GM19035 (cell line): ENCODE measurements at regions not wholly inside any gene's neighbourhood (a gene's known extent, or its start where the extent isn't known, plus 50 kb on each side); places are given as distances from the start of the nearest gene placed in this dataset.
"Not testable (repeated sequence)": the region's sequence is repeated elsewhere in the genome, so short reads cannot be mapped to it uniquely, and the experiment has no call there.

Experiments
- ATAC-seq: cut with Tn5 transposase; IDR thresholded peaks from one replicate; pipeline ENCODE4 v1.9.1; 2021; ENCODE audit not compliant: unreplicated experiment

DNA sequence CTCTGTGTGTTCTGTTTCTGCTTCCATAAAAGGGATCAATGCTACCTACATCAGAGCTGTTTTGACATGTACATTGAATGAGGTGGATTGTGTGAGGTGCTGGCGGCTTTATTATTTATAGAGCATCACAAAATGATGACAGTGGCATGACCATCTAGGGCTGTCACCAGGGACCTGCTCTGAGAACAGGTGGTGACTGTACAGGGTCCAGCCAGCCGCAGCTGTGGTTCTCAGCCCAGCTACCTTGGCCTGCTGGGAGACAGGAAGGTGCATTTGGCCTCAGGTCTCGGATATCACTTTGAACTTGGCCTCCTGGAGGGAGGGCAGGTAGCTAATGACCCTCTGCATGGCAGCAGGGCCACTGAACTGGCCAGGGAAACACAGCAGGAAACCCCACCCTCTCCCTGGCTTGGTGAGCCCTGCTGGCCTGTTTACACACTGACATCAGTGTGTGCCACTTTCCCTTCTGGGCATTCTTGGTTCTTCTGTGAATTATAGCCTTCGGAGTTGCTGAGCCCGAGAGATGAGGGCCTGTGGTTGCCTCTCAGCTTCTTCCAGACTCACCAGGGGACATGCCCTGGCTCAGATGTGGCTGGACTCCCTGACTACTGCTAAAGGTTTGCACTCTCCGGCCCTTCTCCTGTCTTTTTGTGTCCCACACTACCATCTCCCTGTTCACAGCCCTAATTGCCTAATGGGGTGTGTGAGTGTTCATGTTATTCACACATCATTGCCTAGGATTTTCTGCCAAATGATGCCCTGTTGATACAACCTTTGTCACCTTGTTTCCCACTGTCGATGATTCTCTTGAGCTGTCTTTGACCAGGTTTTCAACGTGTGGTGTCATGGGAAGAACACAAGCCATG is 109.2 kb upstream of the RAB12 start:
- ATAC-seq, result no peak

DNA sequence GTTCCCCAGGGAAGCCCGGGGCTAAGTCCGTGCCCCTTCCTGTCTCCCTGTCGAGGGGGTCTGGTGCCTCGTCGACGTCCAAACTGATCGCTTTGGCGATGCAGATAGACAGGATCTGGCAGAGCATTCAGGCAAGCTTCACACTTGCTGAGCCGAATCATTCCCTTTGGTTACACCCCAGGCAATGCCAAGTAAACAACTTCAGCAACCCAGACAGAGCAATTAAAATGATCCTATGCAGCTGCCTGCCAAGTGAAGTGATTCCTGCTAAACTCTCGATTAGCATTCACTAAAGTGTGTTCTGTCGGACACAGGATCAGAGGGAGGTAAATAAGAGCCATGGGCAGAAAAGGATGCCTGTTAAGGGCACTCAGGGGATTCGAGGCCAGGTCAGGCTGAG is 108.2 kb upstream of the RAB12 start:
- no peak for ATAC-seq

DNA sequence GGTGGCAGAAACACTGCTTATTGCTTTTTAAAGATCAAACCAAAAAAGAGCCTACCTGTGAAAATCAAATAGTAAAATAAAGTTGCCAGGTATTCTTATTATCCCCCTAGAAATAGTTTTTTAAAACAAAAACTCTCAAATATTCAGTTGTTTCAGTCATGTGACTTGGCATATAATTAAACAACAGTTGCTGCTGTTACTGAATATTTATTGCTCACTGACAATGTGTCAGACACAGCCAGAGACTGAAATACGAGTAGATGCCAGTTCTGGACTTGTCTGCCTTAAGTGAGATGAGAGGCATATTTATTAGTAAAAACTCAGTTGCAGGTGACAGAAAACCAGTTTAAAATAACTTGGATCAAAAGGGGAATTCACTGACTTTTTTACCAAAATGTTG is 106.0 kb upstream of the RAB12 start:
- no peak for ATAC-seq

DNA sequence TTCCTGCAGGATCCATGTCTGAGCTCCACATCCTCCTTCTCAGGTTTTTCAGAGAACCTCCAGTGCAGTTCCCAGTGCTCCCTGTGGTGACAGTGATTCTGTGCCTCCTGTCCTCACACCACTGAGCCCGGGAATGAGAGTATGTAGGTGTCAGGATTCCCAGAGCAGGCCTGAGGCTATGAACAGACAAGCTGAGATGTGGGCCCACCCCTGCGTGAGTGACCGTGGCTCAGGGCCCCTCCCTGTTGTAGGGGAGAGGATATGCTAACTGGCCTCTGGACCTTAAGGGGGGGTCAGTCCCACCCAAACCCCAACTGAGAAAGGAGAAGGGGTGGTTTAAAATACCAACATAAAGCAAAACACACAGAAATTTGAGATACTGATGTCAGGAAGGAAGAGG is 104.8 kb upstream of the RAB12 start:
- ATAC-seq, result no peak

DNA sequence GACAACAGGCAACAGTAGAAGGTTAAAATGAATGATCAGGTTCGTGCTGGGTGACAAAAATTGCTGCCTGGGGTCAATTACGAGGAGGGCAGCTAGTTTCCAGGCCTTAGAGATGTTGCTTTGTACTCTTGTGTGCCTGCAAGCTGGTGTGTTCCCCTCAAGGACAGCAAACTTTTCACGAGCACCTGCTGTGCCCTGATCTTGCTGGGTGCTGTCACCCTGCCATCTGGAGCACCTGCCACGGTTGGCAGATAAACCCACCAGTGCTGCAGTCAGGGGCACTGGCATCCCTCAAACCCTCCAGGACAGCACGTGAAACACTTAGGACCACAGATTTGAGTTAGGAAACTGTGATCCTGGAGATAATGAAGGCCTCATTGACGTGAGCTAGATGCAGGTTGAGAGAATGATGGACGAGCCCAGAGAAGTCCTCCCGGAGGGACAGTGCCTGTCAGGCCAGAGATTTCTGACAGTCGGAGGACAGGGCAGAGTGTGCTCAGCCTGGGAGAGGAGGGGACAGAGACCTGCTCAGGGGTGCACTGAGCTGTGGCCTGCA is 104.3 kb upstream of the RAB12 start:
- ATAC-seq, result no peak

DNA sequence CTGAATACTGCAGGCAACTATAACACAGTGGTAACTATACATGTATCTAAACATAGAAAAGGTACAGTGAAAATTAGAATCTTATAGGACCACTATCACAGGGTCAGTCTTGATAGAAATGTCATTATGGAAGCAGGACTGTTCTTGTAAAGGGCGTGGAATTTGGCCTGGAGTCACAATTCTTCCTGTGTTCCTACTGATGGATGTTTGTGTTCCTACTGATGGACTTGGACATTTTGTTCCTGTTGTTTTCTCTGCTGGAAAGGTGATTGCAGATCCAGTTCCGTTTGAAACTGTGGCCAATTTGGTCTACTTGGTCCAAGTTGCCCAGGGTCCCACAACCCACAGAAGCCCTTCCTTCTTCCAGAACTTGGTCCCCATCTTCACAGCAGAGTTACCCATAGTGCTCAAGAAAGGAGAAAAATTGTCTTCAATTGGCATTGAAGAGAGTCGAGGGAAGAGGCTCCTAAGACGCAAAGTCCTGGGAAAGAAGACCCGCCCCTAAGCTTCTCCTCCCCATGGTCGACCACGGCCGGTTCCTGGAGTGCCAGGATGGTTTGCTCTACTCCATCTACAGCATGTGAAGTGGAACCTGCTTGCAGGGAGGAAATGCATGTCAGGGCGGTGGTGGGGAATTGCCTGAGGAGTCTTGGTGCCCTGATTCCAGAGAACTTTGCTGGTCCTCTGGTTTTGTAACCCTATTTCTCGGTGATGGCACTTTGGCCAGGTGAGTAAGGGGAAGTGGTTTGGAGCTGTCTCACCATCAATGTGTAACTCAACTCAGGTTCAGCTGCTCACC is 102.8 kb upstream of the RAB12 start:
- no peak for ATAC-seq

DNA sequence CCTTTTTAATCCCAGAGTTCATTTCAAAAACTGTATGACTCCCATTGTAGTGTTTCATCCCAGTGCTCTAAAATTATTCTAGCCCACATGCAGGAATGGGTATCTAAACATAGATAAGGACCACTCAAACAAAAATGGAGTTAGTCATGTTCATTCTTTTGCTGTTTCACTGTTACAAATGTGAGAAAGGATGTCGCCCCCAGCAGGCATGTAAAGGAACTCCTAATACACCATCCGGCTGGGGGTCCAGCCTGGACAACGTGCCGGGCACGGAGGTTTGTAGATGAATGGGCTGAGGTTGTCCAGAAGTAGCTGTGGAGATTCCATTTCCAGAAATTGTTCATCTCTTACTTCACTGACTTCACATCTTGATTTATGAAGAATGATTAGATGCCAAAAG is 101.9 kb upstream of the RAB12 start:
- ATAC-seq, result no peak

DNA sequence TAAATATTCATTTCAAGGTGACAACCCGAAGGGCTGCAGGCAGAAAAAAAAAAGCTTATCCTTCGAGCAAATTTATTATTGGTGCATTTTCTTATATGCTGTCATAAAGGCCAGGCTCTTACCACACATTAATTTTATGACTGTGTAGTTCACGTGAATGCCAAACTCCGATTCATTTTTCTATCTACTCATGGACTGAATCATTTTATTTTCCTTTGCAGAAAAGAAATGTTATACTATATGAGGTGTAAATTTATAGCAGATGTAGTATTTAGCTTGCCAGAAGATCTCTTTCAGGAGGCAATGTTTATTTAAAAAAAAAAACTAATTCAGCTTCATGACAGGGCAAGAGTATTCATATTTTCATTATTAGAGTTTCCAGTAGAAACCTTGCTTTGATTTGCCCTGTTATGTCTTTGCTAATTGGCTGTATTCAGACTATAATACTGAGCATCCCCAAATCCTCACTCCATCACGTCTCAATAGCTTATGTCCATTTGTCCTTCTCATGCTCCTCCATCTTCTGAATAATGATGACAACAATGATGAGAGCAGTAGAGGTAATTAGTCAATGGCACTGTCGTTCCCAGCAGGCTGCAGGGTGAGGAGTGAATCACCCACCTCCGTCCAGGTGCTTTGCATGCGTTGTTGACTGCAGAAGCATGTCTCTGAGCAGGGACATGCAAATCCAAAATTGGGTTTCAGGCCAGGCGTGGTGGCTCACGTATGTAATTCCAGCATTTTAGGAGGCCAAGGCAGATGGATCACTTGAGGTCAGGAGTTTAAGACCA is 101.1 kb upstream of the RAB12 start:
- no peak for ATAC-seq

DNA sequence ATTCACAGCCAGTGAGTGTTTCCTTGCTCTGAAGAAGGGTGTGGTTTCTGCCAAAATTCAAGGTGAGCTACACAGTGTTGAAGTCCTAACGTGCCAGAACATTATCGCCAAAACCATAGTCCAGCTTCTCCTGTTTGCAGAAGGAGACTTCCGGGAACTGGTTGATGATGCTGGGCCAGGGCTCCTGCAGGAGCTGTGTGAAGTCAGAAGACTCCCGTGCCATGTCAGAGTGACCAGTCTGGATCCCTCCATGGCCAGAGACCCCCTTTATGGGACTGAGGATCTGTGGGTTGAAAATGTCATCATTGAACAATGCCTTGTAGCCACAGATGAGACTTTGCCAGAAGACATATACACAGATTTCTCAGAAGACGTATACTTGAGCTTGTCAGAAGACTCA is 96.0 kb upstream of the RAB12 start:
- ATAC-seq, result no peak

DNA sequence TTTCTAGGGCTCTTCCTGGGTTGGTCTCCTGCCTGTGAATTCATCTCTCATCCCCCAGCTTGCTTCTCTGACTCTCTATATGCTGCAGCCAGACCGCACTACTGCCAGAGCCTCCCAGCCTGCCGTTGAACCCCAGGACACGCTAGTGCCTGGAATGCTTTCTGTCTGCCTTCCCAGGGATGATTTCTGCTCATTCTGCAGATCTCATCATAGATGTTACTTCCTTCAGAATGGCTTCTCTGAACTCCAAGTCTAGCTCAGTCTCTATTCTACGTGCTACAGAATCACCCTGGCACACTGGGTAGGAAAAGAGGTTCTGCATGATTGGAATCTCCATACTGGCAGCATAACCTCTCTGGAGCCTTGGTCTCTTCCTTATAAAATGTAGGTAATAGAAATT is 94.8 kb upstream of the RAB12 start:
- no peak for ATAC-seq

DNA sequence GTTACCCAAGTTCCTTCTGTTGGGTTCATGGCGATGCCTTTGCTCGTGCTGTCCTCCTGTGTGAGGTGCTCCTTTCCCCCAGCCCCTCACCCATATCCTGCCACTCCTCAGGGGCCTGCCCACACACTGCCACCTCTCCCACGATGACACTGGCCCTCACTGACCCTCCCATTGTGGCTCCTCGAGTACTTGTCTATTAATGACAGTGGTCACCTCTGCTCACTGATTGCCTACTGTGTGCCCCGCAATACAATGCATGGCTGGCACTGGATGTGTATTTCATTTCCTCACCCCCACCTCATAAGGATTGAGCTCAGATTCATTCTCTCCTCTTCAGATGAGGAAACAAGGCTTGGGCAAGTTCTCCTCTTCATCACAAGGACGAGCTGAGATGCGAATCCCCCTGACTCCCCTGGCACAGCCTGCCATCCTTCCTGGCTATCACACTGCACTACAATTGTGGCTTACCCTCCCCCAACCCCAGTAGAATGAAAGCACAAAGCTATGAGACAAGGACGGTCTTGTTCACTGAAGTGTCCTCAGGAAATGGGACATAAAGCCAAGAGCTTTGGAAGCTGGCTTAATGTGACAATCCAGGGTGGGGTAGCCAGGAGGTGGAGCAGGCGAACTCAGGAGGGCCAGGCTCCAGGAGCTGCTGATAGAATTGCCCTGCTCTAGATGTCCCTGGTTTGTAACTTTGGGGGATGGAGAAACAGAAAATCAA is 93.9 kb upstream of the RAB12 start:
- ATAC-seq, result no peak

DNA sequence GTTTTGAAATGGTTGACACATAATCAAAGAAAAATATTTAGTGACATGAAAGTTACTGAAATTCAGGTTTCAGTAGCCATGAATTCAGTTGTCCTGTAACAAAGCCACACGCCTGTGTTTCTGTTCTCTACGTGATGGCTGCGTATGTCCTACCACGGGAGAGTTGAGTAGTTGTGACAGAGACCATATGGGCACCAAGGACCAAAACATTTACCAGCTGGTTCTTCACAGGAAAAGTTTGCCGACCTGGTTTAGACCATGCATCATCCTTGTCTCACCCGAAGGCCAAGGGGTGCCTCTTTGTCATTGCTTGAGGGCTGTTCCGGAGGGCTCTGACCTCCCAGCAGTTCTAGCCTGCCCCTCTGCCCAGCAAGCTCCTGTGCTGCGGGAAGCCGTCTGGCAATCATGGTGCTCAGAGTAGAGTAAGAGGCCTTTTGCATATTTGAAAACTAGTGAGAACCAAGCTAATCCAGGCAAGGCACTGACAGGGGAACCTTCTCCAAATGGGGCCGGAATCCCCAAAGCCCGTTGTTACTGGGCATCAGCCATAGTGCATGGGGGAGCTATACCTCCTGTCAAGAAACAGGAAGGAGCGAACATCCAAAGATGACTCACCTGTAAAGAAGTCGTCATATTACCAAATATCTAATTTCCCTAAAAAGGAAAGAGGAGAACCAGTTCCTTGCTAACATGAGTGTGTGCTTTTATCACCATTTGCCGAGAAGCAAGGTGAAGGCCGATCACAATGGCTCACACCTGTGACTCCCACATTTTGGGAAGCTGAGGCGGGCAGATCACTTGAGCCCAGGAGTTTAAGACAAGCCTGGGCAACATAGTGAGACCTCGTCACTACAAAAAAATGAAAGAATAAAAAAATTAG is 92.6 kb upstream of the RAB12 start:
- no peak for ATAC-seq

DNA sequence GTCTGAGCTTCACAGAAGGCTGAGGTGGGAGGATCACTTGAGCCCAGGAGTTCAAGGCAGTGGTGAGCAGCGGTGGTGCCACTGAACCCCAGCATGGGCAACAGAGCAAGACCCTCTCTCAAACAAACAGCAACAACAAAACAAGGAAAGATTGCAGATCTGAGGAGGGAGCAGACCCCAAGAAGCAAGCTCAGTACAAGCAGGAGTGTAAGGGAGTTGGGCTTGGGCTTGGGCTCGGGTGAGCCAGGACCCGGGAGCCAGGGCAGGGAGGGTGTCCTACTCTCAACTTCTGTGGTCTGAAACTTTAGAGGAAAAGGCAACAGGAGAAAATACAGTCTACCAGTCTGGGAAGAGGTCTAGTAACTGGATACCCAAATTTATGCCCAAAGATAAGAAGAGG is 92.0 kb upstream of the RAB12 start:
- no peak for ATAC-seq

DNA sequence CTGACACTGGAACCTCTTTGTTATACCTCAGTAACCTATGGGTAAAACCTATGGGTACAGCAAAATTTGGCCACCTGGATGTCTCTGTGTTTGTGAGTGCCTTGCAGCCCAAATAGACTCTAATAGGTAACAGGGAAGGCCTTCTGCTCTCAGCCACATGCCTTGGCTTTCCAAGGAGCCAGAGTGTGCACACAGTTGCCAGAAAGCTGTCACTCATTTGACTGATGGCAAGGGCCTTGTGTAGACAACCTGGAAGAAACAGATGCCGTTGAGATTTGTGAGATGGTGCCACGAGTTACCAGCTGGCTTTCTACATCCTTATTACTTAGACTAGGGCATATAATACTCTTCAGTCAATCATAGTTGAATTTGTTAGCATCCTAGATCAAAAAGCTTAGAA is 90.1 kb upstream of the RAB12 start:
- ATAC-seq, result no peak

DNA sequence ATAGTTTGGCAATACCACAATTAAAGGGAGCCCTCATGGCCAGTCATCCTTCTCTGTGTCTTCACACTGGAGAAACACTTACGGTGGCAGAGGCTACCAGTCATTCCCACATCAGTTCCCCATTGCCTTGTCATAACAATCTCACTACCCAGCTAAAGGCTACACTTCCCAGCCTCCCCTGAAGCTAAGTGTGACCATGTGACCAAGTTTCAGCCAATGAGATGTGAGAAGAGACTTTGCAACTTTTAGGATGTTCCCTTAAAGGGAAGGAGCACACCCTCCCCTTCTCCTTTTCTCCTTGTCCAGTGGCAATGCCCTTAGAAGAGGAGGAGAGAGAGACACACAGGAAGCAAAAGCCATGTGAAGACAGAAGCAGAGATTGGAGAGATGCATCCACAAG is 89.0 kb upstream of the RAB12 start:
- no peak for ATAC-seq

DNA sequence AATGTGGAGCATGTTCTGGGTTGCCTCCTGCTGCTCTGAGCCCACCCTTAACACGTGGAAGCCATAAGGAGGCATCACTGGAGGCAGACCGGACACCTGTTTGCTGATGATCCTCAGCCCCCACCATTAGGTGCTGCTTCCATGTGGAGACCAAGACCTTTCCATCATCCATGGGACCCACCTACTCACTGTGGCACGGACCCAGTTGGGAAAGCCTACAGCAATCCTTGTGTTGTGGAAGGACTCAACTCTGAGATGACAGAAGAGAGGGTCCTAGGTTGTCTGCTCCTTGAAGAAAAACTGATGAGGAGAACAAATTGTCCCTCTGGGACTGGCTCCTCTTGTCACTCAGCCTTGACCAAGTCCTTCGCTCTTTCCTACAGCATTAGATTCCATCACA is 86.5 kb upstream of the RAB12 start:
- no peak for ATAC-seq

DNA sequence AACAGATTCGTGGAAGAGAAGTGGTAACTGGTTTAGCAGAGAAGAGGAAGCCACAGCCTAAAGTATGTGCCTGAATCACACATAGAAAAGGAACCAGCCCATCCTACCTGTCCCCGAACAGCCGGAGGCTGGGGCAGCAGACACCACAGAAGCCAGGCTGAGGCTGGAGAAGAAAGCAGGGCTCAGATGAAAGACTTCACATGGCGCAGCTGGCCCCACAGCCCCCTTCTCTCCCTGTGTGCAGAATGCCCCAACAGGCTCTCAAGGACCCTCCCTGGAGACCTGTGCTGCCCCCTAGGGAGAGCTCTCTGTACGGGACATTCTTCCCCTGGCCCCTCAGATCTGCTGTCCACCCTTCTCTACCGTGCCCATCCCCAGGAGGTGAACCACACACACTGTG is 83.5 kb upstream of the RAB12 start:
- ATAC-seq, result no peak

DNA sequence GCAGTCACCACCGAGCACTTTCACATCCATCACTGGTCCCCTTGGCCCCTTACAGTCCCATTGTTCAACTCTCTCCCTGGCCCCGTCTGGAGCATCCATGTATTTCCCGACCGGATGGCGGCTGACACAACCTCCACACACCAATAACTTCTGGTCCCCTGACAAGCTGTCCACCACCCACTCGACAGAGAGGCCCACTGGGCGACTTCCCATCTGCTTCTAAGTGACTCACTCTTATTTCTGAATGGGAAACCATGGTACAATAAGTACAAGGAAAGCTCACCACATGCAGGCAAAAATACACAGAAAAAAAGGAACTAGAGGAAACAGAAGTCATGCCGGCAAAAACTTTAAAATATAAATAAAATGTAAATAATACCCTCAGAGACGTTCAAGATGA is 82.9 kb upstream of the RAB12 start:
- no peak for ATAC-seq

DNA sequence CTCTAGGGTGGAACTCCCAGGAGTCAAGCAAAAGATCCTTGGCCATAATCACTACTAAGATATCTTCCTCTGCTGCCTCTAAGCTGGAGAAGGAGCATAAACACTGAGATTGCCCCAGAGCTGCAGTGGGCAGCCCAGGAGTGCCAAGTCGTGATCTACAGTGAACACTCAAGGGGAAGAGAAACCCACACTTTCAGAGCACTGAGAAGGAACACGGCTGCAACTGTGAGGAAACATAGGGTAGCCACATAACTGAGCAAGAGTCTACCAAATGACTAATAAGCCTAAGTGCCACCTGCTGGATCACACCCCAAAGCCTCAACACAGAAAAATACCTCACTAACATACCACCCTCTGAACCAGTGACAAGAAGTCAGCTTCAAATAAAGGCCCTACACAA is 79.6 kb upstream of the RAB12 start:
- no peak for ATAC-seq

DNA sequence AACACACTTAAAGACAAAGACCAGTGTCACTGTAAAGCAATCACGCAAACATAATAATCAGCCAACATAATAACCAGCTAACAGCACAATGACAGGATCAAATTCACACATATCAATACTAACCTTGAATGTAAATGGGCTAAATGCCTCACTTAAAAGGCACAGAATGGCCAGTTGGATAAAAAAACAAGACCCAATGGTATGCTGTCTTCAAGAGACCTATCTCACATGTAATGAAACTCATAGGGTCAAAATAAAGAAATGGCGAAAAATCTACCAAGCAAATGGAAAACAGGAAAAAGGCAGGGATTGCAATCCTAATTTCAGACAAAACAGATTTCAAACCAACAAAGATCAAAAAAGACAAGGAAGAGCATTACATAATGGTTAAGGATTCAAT is 78.2 kb upstream of the RAB12 start:
- ATAC-seq, result not testable (repeated sequence)
